ENCODE measurements at regions not wholly inside any gene's neighbourhood (a gene's known extent, or its start where the extent isn't known, plus 50 kb on each side); places are given as distances from the start of the nearest gene placed in this dataset.
A peak's percentile ranks its signal among the peaks of the same experiment; 100 is the strongest.

DNA sequence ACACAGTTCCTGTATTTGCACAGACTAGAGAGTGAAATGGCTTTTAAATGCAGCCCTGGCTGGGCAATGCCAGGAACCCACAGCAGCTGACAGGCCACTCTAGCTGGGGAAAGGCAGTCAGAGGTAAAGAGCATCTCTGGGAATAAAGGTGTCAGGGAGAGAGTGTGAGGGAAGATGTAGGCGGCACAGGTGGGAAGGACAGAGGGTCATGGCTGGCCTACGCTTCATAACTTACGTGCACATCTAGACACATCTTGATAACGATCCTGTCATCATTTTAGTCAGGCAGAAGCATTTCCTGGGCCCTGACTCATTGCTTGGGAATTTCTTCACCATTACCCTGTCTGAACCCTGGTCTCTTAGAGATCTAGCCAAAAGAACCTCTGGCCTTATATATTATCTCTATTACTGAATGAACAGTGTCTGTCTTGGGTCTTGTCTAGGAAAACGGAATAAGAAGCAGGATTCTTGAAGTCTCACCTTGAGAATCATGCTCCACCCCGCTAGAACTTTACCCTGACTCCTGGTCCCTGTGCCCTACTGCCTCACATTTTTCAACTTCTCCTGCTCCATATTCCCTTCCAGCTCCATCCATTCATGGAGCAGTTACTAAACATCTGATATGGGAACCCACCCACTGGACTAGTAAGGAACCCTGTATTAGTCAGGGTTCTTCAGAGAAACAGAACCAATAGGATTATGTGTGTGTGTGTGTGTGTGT lies 106.4 kb upstream of the ELL2 start:
- H3K27ac ChIP-seq, result no peak overlapping the region
- ATAC-seq (ENCODE audit: low FRiP score in 2 of 2), result peak in 1 of 2 donors; percentile 53

DNA sequence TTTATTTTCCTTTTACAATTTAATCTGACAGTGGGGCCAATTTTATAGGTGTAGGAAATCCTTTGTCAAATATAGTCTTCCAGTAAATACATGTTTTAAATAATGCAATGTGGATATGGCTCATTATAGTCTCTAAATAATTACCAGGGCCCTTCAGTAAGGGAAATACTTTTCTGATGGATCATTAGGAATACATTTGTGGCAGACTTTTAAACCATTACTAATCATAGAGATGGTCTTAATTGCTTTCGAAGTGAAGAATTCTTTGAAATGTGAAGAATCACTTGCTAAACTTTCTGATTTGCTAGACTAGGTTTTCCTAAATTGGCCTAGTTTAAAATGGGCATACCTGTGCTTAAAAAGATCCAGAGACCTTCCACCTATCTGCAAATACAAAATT lies 105.6 kb upstream of the ELL2 start:
- Histone ChIP-seq H3K9me3 (no peaks in the 10 kb centered on the region), H3K4me1 (peaks cover 0 to 5% (median 0%) of the 10 kb centered on the region in 4 donors), H3K27ac (no peak overlapping the region), H3K27me3 (no peaks in the 10 kb centered on the region), H3K36me3 (no peaks in the 10 kb centered on the region), H3K4me3 (no peak overlapping the region)
- WGBS, 2 donors, result 97 to 100% methylated on average over 1 of the region's 1 CpG
- TF ChIP-seq, protein P1, sequence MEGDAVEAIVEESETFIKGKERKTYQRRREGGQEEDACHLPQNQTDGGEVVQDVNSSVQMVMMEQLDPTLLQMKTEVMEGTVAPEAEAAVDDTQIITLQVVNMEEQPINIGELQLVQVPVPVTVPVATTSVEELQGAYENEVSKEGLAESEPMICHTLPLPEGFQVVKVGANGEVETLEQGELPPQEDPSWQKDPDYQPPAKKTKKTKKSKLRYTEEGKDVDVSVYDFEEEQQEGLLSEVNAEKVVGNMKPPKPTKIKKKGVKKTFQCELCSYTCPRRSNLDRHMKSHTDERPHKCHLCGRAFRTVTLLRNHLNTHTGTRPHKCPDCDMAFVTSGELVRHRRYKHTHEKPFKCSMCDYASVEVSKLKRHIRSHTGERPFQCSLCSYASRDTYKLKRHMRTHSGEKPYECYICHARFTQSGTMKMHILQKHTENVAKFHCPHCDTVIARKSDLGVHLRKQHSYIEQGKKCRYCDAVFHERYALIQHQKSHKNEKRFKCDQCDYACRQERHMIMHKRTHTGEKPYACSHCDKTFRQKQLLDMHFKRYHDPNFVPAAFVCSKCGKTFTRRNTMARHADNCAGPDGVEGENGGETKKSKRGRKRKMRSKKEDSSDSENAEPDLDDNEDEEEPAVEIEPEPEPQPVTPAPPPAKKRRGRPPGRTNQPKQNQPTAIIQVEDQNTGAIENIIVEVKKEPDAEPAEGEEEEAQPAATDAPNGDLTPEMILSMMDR (IDR thresholded peaks at IDR 0.05), result no peak
- no peak for TF ChIP-seq EP300 (IDR thresholded peaks at IDR 0.05)
- no peak for TF ChIP-seq POLR2AphosphoS5 (IDR thresholded peaks at IDR 0.05)
- TF ChIP-seq POLR2A (IDR thresholded peaks at IDR 0.05), result no peak
- no peak for ATAC-seq (ENCODE audit: low FRiP score in 2 of 2)
- DNase-seq, result no peak

More for the DNA sequence above, 106.4 kb upstream of the ELL2 start:
- H3K27me3 ChIP-seq, result no peaks in the 10 kb centered on the region
- no peak for DNase-seq
- H3K4me3 ChIP-seq, result no peak overlapping the region
- 76 to 77% methylated on average over 6 of the region's 6 CpGs for WGBS, 2 donors
- H3K36me3 ChIP-seq, result no peaks in the 10 kb centered on the region
- H3K9me3 ChIP-seq, result no peaks in the 10 kb centered on the region
- H3K4me1 ChIP-seq, result peaks cover 0 to 5% (median 0%) of the 10 kb centered on the region in 4 donors
- TF ChIP-seq, protein P1 (IDR thresholded peaks at IDR 0.05), result no peak
- no peak for TF ChIP-seq POLR2AphosphoS5 (IDR thresholded peaks at IDR 0.05)
- no peak for TF ChIP-seq POLR2A (IDR thresholded peaks at IDR 0.05)
- TF ChIP-seq EP300 (IDR thresholded peaks at IDR 0.05), result no peak

DNA sequence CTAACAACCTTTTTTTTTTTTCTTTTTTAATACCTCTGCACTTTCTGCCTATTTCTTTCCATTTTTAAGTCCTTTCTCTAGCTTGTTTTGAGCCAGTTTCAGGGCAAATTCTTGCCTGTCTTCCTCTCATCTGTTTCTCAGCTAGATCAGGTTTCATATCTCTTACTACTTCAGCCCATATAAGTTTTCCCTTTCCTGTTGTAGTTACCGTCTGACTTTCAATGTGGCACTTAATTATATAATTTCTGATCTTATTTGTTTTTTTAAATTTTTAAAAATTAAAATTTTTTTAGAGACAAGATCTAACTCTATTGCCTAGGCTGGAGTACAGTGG lies 104.7 kb upstream of the ELL2 start:
- H3K27me3 ChIP-seq, result no peaks in the 10 kb centered on the region
- TF ChIP-seq, protein P1 (IDR thresholded peaks at IDR 0.05), result no peak
- no peak for TF ChIP-seq POLR2A (IDR thresholded peaks at IDR 0.05)
- ATAC-seq (ENCODE audit: low FRiP score in 2 of 2) (no peak), DNase-seq (no peak)
- peaks cover 0 to 5% (median 0%) of the 10 kb centered on the region in 4 donors for H3K4me1 ChIP-seq
- H3K4me3 ChIP-seq, result no peak overlapping the region
- 60 to 61% methylated on average over 1 of the region's 1 CpG for WGBS, 2 donors
- no peaks in the 10 kb centered on the region for H3K9me3 ChIP-seq
- H3K27ac ChIP-seq, result no peak overlapping the region
- H3K36me3 ChIP-seq, result no peaks in the 10 kb centered on the region

DNA sequence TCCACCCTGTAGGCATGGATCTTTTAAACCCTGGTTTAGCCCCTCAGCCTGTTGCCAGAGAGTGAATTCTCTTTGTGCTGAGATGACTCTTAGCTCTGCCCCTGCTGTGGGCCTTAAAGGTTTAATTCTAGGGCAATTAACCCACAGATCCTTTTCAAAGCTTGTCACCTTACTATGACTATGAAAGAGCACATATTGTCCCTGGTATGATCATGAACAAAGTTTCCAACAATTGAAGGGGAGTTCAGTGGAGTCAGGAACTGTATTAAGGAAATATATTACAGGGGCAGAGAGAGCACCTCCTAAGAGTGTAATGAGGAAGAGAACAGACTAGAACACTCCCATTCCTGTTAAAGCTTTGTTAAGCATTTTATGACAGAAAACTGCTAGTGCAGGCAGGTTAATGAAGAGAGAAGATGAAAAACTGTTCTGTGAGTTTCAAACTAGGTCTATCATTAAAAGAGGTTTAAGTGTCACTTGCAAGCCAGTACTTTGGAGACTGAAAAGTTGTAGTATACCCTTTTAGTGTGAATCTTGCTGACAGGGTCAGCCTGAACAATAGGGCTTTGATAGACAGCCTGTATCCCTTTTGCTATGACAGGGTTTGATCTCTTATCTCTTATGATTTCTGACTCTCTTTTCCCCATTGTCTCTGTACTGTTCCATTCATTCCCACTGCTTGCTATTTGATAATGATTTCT lies 104.2 kb upstream of the ELL2 start:
- DNase-seq, result no peak
- Histone ChIP-seq H3K4me3 (no peak overlapping the region), H3K4me1 (peaks cover 0 to 5% (median 0%) of the 10 kb centered on the region in 4 donors), H3K36me3 (no peaks in the 10 kb centered on the region), H3K9me3 (no peaks in the 10 kb centered on the region), H3K27ac (no peak overlapping the region), H3K27me3 (no peaks in the 10 kb centered on the region)
- no peak for TF ChIP-seq EP300 (IDR thresholded peaks at IDR 0.05)
- TF ChIP-seq, protein P1 (IDR thresholded peaks at IDR 0.05), result no peak
- no peak for TF ChIP-seq POLR2A (IDR thresholded peaks at IDR 0.05)
- no peak for TF ChIP-seq POLR2AphosphoS5 (IDR thresholded peaks at IDR 0.05)
- ATAC-seq (ENCODE audit: low FRiP score in 2 of 2), result no peak

DNA sequence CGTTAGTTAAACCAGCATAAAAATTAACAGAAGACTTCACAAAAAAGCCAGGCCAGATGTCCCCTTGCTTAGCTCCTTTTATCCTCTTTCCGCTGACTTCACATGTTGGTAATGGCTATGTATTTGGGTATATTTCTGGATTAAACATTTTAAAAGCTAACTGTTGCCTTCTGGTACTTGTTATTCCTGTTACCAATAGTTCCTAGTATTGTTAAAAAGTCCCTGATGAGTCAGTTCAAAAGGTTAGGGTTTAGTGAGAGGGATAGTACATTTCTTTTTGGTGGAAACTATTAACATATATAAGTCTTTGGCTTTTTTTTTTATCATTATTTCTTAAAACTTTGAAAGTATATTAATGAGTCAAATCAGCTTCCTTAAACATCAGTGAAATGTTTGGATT lies 103.2 kb upstream of the ELL2 start:
- Histone ChIP-seq H3K27ac (no peak overlapping the region), H3K4me1 (peaks cover 0 to 5% (median 0%) of the 10 kb centered on the region in 4 donors), H3K9me3 (no peaks in the 10 kb centered on the region), H3K27me3 (no peaks in the 10 kb centered on the region), H3K4me3 (no peak overlapping the region), H3K36me3 (no peaks in the 10 kb centered on the region)
- no peak for TF ChIP-seq POLR2AphosphoS5 (IDR thresholded peaks at IDR 0.05)
- no peak for TF ChIP-seq EP300 (IDR thresholded peaks at IDR 0.05)
- TF ChIP-seq, protein P1 (IDR thresholded peaks at IDR 0.05), result no peak
- no peak for TF ChIP-seq POLR2A (IDR thresholded peaks at IDR 0.05)
- DNase-seq, result no peak
- ATAC-seq (ENCODE audit: low FRiP score in 2 of 2), result no peak
- WGBS, 2 donors, result 92 to 94% methylated on average over 2 of the region's 2 CpGs
